ENCODE measurements at regions not wholly inside any gene's neighbourhood (a gene's known extent, or its start where the extent isn't known, plus 50 kb on each side); places are given as distances from the start of the nearest gene placed in this dataset.

- TF ChIP-seq CTCF (IDR thresholded peaks at IDR 0.05) (no peak), POLR2A (IDR thresholded peaks at IDR 0.05) (no peak), POLR2AphosphoS5 (IDR thresholded peaks at IDR 0.05) (no peak)
These were observed 154.5 kb upstream of the KIAA1217 start for GRCh38 chr10:24054421-24054820.

Measured in prostate gland (tissue), 2 donors.